ENCODE measurements at regions not wholly inside any gene's neighbourhood (a gene's known extent, or its start where the extent isn't known, plus 50 kb on each side); places are given as distances from the start of the nearest gene placed in this dataset.

GRCh38 chr12:91763654-91764370 is 381.8 kb downstream of the BTG1 start:
- DNase-seq (ENCODE audit: extremely low spot score in 2 of 2) = no peak
- Histone ChIP-seq H3K27me3 (no peaks in the 10 kb centered on the region), H3K4me1 (peaks cover 7% of the 10 kb centered on the region), H3K9me3 (no peaks in the 10 kb centered on the region), H3K27ac (no peak overlapping the region), H3K36me3 (no peaks in the 10 kb centered on the region), H3K4me3 (no peak overlapping the region)
- intact Hi-C loops (cut with DNase I) = no loop called here
- TF ChIP-seq POLR2AphosphoS5 (IDR thresholded peaks at IDR 0.05; ENCODE audit: insufficient read depth in 1 of 2, low read depth in 1 of 2) = no peak
- no peak for TF ChIP-seq POLR2A (IDR thresholded peaks at IDR 0.05)
- no peak for TF ChIP-seq CTCF (IDR thresholded peaks at IDR 0.05)

DNA sequence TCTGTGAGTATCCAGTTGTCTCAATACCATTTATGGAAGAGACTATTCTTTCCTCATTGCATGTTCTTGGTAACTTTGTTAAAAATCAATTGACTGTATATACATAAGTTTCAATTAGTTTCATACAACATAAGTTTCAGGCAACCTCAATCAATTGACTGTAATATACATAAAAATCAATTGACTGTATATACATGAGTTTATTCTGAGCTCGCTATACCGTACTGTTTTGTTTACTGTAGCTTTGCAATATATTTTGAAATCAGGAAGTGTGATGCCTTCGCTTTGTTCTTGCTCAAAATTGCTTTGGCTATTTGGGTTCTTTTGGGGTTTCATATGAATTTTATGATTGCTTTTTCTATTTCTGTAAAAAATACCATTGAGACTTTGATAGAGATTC is 392.0 kb downstream of the BTG1 start:
- intact Hi-C loops (cut with DNase I) = no loop called here
- H3K27ac ChIP-seq = no peak overlapping the region
- no peak overlapping the region for H3K4me3 ChIP-seq
- TF ChIP-seq CTCF (IDR thresholded peaks at IDR 0.05) = no peak
- no peaks in the 10 kb centered on the region for H3K36me3 ChIP-seq
- no peaks in the 10 kb centered on the region for H3K4me1 ChIP-seq
- H3K9me3 ChIP-seq = peaks cover 6% of the 10 kb centered on the region
- DNase-seq (ENCODE audit: extremely low spot score in 2 of 2) = no peak
- H3K27me3 ChIP-seq = no peaks in the 10 kb centered on the region

- no peak overlapping the region for H3K27ac ChIP-seq
- no peaks in the 10 kb centered on the region for H3K4me1 ChIP-seq
- TF ChIP-seq POLR2A (IDR thresholded peaks at IDR 0.05) = no peak
- TF ChIP-seq CTCF (IDR thresholded peaks at IDR 0.05) = no peak
- TF ChIP-seq POLR2AphosphoS5 (IDR thresholded peaks at IDR 0.05; ENCODE audit: insufficient read depth in 1 of 2, low read depth in 1 of 2) = no peak
- no peak for DNase-seq (ENCODE audit: extremely low spot score in 2 of 2)
- H3K4me3 ChIP-seq = no peak overlapping the region
- no peaks in the 10 kb centered on the region for H3K36me3 ChIP-seq
- no peaks in the 10 kb centered on the region for H3K27me3 ChIP-seq
- no peaks in the 10 kb centered on the region for H3K9me3 ChIP-seq
- intact Hi-C loops (cut with DNase I) = no loop called here
Observed at GRCh38 chr12:91746976-91747375, 398.7 kb downstream of the BTG1 start.

- Histone ChIP-seq H3K36me3 (no peaks in the 10 kb centered on the region), H3K4me3 (no peak overlapping the region), H3K9me3 (no peaks in the 10 kb centered on the region), H3K4me1 (no peaks in the 10 kb centered on the region), H3K27ac (no peak overlapping the region), H3K27me3 (no peaks in the 10 kb centered on the region)
- intact Hi-C loops (cut with DNase I) = no loop called here
- TF ChIP-seq CTCF (IDR thresholded peaks at IDR 0.05) (no peak), POLR2A (IDR thresholded peaks at IDR 0.05) (no peak), POLR2AphosphoS5 (IDR thresholded peaks at IDR 0.05; ENCODE audit: insufficient read depth in 1 of 2, low read depth in 1 of 2) (no peak)
- DNase-seq (ENCODE audit: extremely low spot score in 2 of 2) = no peak
Observed at GRCh38 chr12:91744597-91744996, 401.0 kb downstream of the BTG1 start.

GRCh38 chr12:91743704-91744321 is 401.8 kb downstream of the BTG1 start:
- Histone ChIP-seq H3K27ac (no peak overlapping the region), H3K9me3 (no peaks in the 10 kb centered on the region), H3K36me3 (no peaks in the 10 kb centered on the region), H3K4me3 (no peak overlapping the region), H3K4me1 (no peaks in the 10 kb centered on the region), H3K27me3 (no peaks in the 10 kb centered on the region)
- no peak for DNase-seq (ENCODE audit: extremely low spot score in 2 of 2)
- no peak for TF ChIP-seq CTCF (IDR thresholded peaks at IDR 0.05)
- no peak for TF ChIP-seq POLR2AphosphoS5 (IDR thresholded peaks at IDR 0.05; ENCODE audit: insufficient read depth in 1 of 2, low read depth in 1 of 2)
- TF ChIP-seq POLR2A (IDR thresholded peaks at IDR 0.05) = no peak
- intact Hi-C loops (cut with DNase I) = no loop called here
